GM19351 (cell line): ENCODE measurements at regions not wholly inside any gene's neighbourhood (a gene's known extent, or its start where the extent isn't known, plus 50 kb on each side); places are given as distances from the start of the nearest gene placed in this dataset.

Source experiments
- ATAC-seq: cut with Tn5 transposase; IDR thresholded peaks from one replicate; pipeline ENCODE4 v1.9.1; 2021; ENCODE audit warnings: mild to moderate bottlenecking, moderate library complexity; ENCODE audit not compliant: unreplicated experiment

GRCh38 chr2:37858400-37858711 lies 66.7 kb upstream of the RMDN2 start:
- ATAC-seq = no peak

- no peak for ATAC-seq
These were observed 66.3 kb upstream of the RMDN2 start for GRCh38 chr2:37858725-37859267.

- ATAC-seq = no peak
These were observed 62.5 kb upstream of the RMDN2 start for GRCh38 chr2:37862620-37863019.

GRCh38 chr2:37864217-37864616 lies 60.9 kb upstream of the RMDN2 start:
- ATAC-seq = no peak

- no peak for ATAC-seq
These were observed 59.4 kb upstream of the RMDN2 start for GRCh38 chr2:37865640-37866039.

GRCh38 chr2:37866171-37866934 lies 58.7 kb upstream of the RMDN2 start:
- ATAC-seq = no peak

GRCh38 chr2:37867166-37867565 lies 57.9 kb upstream of the RMDN2 start:
- no peak for ATAC-seq

GRCh38 chr2:37868866-37869265 lies 56.2 kb upstream of the RMDN2 start:
- ATAC-seq = no peak

GRCh38 chr2:37869304-37869703 lies 55.8 kb upstream of the RMDN2 start:
- ATAC-seq = no peak

GRCh38 chr2:37869771-37870170 lies 55.3 kb upstream of the RMDN2 start:
- ATAC-seq = no peak

GRCh38 chr2:37870829-37871228 lies 54.3 kb upstream of the RMDN2 start:
- no peak for ATAC-seq

GRCh38 chr2:37871456-37872191 lies 53.5 kb upstream of the RMDN2 start:
- peak; percentile 85 for ATAC-seq

GRCh38 chr2:37872192-37872750 lies 52.8 kb upstream of the RMDN2 start:
- ATAC-seq = no peak

GRCh38 chr2:37873229-37873628 lies 51.9 kb upstream of the RMDN2 start:
- no peak for ATAC-seq

- ATAC-seq = no peak
These were observed 51.2 kb upstream of the RMDN2 start for GRCh38 chr2:37873749-37874330.

- no peak for ATAC-seq
These were observed 50.6 kb upstream of the RMDN2 start for GRCh38 chr2:37874470-37874869.
